NCI-H187 treated with DMSO at 0.1 percent for 48 hours (cell line): ENCODE measurements at regions not wholly inside any gene's neighbourhood (a gene's known extent, or its start where the extent isn't known, plus 50 kb on each side); places are given as distances from the start of the nearest gene placed in this dataset.
"Not testable (repeated sequence)": the region's sequence is repeated elsewhere in the genome, so short reads cannot be mapped to it uniquely, and the experiment has no call there.

Source experiments
- DNase-seq: peaks from one replicate; lab custom pipeline; 2025; lab: John Stamatoyannopoulos, UW

- DNase-seq = no peak
These were observed 423.6 kb downstream of the IRX1 start for GRCh38 chr5:4019009-4019769.

- no peak for DNase-seq
These were observed 424.2 kb downstream of the IRX1 start for GRCh38 chr5:4019841-4020240.

- DNase-seq = no peak
These were observed 424.8 kb downstream of the IRX1 start for GRCh38 chr5:4020400-4020799.

- DNase-seq = no peak
These were observed 426.5 kb downstream of the IRX1 start for GRCh38 chr5:4022056-4022670.

- no peak for DNase-seq
These were observed 427.6 kb downstream of the IRX1 start for GRCh38 chr5:4023091-4023752.

- no peak for DNase-seq
These were observed 428.2 kb downstream of the IRX1 start for GRCh38 chr5:4023753-4024335.

GRCh38 chr5:4027088-4027734 is 431.6 kb downstream of the IRX1 start:
- DNase-seq = no peak

GRCh38 chr5:4028384-4028783 is 432.8 kb downstream of the IRX1 start:
- DNase-seq = no peak

DNA sequence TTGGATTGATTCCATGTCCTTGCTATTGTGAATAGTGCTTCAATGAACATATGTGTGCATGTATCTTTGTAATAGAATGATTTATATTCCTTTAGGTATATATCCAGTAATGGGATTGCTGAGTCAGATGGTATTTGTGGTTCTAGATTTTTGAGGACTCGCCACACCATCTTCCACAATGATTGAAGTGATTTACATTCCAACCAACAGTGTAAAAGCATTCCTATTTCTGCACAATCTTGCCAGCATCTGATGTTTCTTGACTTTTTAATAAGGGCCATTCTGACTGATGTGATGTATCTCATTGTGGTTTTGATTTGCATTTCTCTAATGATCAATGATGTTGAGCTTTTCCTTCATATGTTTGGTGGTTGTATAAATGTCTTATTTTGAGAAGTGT is 437.9 kb downstream of the IRX1 start:
- DNase-seq = not testable (repeated sequence)

GRCh38 chr5:4036861-4037260 is 441.2 kb downstream of the IRX1 start:
- DNase-seq = no peak

GRCh38 chr5:4038994-4039393 is 443.4 kb downstream of the IRX1 start:
- no peak for DNase-seq

GRCh38 chr5:4042311-4042710 is 446.7 kb downstream of the IRX1 start:
- DNase-seq = no peak

- no peak for DNase-seq
These were observed 447.5 kb downstream of the IRX1 start for GRCh38 chr5:4043135-4043534.

- no peak for DNase-seq
These were observed 449.2 kb downstream of the IRX1 start for GRCh38 chr5:4044881-4045280.

- DNase-seq = no peak
These were observed 452.8 kb downstream of the IRX1 start for GRCh38 chr5:4048398-4048797.

DNA sequence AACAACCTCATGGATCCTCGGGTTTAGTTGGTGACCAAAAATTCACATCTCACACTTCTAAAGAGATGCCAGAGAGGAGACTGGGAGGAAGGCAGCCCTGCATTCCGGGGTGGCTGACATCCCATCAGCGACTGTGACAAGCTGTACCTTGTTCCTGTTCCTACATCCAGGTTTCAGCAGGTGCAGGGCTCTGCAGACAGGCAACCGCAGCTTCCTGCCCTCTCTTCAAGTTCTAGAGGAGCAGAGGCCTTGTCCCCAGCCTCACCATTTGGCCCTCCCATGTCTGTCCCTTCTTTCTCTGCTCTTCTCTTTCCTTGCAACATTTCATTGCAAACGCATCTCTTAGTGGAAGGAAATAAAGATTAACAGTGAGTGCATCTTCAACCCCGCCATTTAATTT is 454.6 kb downstream of the IRX1 start:
- DNase-seq = no peak

DNA sequence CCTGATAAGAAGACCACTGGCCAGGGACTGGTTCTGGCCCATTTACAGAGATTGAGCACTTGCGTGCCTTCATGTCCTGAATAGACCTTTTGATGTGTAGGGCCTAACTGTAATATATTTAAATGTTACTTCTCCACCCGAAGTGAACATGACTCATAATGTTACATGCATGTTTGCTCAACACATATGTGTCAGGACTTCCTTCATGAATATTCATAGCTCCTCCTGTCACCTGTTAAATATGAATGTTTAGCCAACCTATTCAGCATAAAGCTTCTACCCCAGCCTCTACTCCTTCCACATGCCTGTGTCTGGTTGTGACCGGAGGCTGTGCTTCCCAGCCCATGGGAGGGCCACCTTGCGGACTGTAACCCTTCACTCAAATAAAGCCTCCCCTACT is 457.5 kb downstream of the IRX1 start:
- DNase-seq = no peak

GRCh38 chr5:4054092-4054491 is 458.5 kb downstream of the IRX1 start:
- DNase-seq = no peak

GRCh38 chr5:4058899-4059298 is 463.3 kb downstream of the IRX1 start:
- DNase-seq = no peak

GRCh38 chr5:4065472-4066320 is 470.1 kb downstream of the IRX1 start:
- DNase-seq = no peak

- DNase-seq = no peak
These were observed 472.5 kb downstream of the IRX1 start for GRCh38 chr5:4068171-4068570.

DNA sequence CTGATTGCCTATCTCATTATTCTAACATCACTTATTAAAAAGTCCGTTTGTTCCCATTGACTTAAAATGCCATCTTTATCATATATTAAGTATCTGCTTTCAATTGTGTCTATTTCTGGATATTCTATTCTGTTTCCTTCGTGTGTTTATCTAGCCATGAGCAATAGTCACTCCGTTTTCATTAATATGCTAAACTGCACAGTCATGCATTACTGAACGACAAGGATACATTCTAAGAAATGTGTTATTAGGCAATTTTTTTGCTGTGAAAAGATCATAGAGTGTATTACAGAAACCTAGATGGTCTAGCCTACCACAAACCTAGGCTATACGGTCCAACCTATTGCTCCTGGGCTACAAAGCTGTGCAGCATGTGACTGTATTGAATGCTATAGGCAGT is 482.9 kb downstream of the IRX1 start:
- no peak for DNase-seq
